ENCODE measurements at regions not wholly inside any gene's neighbourhood (a gene's known extent, or its start where the extent isn't known, plus 50 kb on each side); places are given as distances from the start of the nearest gene placed in this dataset.
"Not testable (repeated sequence)": the region's sequence is repeated elsewhere in the genome, so short reads cannot be mapped to it uniquely, and the experiment has no call there.

GRCh38 chr2:21332993-21333625 is 209.3 kb downstream of the TDRD15 start:
- no peak for DNase-seq (ENCODE audit: low read depth)

- no peak for DNase-seq (ENCODE audit: low read depth)
Observed at GRCh38 chr2:21333684-21334083, 209.9 kb downstream of the TDRD15 start.

GRCh38 chr2:21346984-21347383 is 223.2 kb downstream of the TDRD15 start:
- no peak for DNase-seq (ENCODE audit: low read depth)

GRCh38 chr2:21353879-21354679 is 230.3 kb downstream of the TDRD15 start:
- no peak for DNase-seq (ENCODE audit: low read depth)

GRCh38 chr2:21356086-21356856 is 232.5 kb downstream of the TDRD15 start:
- no peak for DNase-seq (ENCODE audit: low read depth)

- DNase-seq (ENCODE audit: low read depth) = no peak
Observed at GRCh38 chr2:21356857-21357255, 233.1 kb downstream of the TDRD15 start.

GRCh38 chr2:21358976-21359375 is 235.2 kb downstream of the TDRD15 start:
- DNase-seq (ENCODE audit: low read depth) = no peak

GRCh38 chr2:21361384-21361783 is 237.6 kb downstream of the TDRD15 start:
- DNase-seq (ENCODE audit: low read depth) = no peak

- DNase-seq (ENCODE audit: low read depth) = no peak
Observed at GRCh38 chr2:21361957-21362486, 238.3 kb downstream of the TDRD15 start.

GRCh38 chr2:21363364-21363763 is 239.6 kb downstream of the TDRD15 start:
- DNase-seq (ENCODE audit: low read depth) = no peak

GRCh38 chr2:21367421-21367820 is 243.7 kb downstream of the TDRD15 start:
- no peak for DNase-seq (ENCODE audit: low read depth)

- no peak for DNase-seq (ENCODE audit: low read depth)
Observed at GRCh38 chr2:21369787-21370186, 246.0 kb downstream of the TDRD15 start.

GRCh38 chr2:21371499-21372003 is 247.8 kb downstream of the TDRD15 start:
- DNase-seq (ENCODE audit: low read depth) = no peak

GRCh38 chr2:21372654-21373053 is 248.9 kb downstream of the TDRD15 start:
- no peak for DNase-seq (ENCODE audit: low read depth)

GRCh38 chr2:21376864-21377263 is 253.1 kb downstream of the TDRD15 start:
- DNase-seq (ENCODE audit: low read depth) = no peak

- DNase-seq (ENCODE audit: low read depth) = no peak
Observed at GRCh38 chr2:21379140-21379539, 255.4 kb downstream of the TDRD15 start.

GRCh38 chr2:21379668-21380067 is 255.9 kb downstream of the TDRD15 start:
- DNase-seq (ENCODE audit: low read depth) = not testable (repeated sequence)

GRCh38 chr2:21381421-21381820 is 257.7 kb downstream of the TDRD15 start:
- DNase-seq (ENCODE audit: low read depth) = peak; percentile 87

- no peak for DNase-seq (ENCODE audit: low read depth)
Observed at GRCh38 chr2:21382701-21383520, 259.1 kb downstream of the TDRD15 start.

- DNase-seq (ENCODE audit: low read depth) = no peak
Observed at GRCh38 chr2:21386666-21387065, 262.9 kb downstream of the TDRD15 start.

GRCh38 chr2:21392649-21393048 is 268.9 kb downstream of the TDRD15 start:
- DNase-seq (ENCODE audit: low read depth) = no peak
